ENCODE measurements at regions not wholly inside any gene's neighbourhood (a gene's known extent, or its start where the extent isn't known, plus 50 kb on each side); places are given as distances from the start of the nearest gene placed in this dataset.

DNA sequence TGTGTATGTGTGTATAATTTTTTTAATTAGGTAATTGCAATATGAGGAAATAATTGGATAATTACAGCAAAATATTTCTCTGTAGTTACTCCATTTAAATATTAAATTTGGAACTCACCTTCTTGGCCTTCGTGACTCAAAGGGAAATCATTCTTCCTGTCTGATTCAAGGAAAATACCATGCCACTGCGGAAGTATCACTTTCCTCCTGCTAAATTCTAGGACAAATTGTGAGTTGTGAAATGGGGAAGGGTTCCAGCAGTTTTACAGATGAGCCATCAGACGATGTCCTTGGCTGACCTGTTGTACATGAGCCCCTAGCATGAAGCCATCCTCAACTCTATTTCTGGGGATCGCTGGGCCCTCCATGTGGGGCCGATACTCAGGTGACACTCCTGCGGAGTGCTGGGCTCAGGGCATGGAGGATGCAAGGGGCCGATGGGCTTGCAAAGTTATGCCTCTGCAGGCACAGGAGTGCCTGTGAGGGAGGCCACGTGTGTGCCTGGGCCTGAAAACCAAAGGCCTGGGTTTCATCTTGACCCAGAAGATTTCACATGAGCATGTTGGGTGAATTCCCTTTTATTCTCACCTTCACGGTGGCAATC lies 179.6 kb upstream of the TCERG1L start:
- DNase-seq, result no peak

DNA sequence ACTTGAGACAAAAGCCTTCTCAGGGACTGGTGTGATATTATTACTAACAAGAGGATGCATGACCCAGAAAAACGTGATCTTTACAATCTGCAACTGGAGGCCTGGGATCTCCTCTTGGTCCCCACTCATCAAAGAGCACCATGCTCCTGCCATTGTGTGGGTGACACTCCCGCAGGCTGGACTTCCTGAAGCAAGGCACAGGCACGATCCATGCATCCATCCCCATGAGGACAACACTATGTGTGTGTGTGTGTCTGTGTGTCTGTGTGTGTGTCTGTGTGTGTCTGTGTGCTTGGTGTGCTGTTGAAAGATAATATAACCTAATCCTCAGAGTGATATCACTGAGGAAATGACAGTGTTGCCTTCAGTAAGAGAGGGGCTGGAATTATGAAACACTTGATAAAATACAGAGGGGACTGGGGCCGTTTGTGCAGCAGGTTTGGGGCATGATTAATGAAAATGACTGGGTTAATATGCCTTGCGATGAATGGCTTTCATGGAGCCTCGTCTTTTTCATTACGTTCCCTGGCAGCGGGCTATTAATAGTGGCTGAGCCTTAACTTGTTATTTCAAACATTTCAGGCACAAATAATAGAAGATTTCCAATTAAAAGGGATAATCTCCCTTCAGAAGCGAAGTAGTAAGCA lies 180.8 kb upstream of the TCERG1L start:
- DNase-seq, result no peak

DNA sequence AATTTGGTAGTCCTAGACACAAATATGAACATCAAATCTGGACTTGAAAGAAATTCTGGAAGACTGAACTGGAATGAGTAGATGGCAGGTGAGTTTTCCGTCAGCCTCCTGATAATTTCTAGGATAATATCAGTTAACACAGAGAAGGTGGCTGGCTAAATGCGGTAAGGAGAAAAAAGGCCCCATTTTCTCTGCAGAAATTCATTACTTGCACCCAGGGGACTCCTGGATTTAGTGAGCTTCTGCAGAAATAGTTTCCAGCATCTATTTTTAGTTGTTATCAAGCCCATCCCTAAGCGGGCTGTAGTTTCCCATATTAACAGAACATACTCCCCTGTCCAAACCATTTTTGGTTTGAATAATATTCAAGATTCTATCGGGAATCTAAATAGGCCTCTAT lies 181.9 kb upstream of the TCERG1L start:
- DNase-seq, result no peak

DNA sequence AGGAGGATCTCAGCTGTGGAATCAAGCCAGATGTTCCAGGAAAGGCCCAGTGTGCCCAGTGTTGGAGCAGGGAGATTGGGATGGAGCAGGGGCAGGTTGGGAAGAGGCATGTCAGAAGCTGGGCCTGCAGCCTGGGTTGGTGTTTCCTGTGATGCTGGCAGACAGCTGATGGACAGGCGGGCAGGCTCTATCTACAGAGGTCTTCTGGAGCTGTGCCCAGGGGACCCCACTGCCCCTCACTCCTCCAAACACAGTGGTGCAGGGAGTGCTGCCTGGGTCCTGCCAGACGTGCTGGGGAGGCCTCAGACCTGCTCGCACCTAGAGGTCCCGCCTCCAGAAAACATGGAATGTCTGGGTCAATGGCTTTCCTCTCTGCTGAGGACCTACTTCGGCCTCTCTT lies 182.9 kb upstream of the TCERG1L start:
- no peak for DNase-seq

DNA sequence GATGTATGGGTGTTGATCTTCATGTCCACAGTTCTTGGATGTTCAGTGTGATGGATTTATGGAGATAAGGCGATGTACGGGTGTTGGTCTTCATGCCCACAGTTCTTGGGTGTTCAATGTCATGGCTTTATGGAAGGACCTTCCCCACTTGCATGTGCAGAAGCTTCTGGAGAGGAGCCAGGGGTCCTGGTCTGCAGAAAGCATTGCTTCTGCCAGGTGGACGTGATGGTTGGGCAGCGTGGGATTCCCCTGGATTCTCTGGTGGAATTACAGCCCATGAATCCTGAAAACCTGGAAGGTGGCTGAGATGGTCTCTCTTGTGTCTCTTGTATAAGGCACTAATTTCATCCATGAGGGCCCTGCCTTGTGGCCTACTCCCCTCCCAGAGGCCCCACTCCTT lies 183.7 kb upstream of the TCERG1L start:
- DNase-seq, result no peak

- no peak for DNase-seq
These were observed 184.4 kb upstream of the TCERG1L start for GRCh38 chr10:131495892-131496291.

GRCh38 chr10:131496351-131497052 lies 185.0 kb upstream of the TCERG1L start:
- no peak for DNase-seq

DNA sequence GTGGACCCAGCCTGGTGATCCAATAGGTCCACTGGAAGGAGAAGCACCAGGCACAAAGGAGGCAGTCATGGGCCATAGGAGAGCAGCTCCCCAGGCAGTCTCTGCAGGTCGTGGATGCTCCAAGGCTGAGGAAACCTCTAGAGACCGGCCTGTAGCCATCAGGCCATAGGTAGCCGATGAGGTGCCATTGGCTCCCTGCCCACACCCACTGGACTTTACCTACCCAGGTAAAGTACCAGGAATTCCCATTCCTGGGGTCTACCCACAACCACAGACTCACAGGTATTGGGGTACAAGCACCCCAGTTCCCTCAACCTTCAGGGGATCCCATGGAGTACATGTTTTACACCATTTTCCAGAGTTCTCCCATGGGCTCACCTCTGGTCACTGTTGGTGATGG lies 188.0 kb upstream of the TCERG1L start:
- no peak for DNase-seq

DNA sequence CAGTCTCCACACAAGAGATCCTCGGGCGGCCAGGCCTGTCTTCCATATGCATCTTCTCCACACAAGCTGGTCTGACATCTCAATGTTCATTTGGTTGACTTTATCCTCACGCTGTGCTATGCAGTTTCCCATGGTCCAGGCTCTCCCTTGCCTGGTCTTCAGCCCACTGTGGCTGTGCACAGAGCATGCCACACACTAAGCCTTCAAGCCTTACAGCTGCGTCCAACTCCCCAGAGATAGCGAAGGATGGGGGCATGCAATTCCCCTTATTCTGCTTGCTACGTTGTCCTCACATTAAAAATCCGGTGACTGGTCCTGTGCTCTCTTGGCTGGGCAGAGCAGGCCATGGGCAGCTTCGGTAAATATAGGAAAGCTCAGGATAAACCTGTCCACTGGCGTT lies 188.7 kb upstream of the TCERG1L start:
- no peak for DNase-seq

DNA sequence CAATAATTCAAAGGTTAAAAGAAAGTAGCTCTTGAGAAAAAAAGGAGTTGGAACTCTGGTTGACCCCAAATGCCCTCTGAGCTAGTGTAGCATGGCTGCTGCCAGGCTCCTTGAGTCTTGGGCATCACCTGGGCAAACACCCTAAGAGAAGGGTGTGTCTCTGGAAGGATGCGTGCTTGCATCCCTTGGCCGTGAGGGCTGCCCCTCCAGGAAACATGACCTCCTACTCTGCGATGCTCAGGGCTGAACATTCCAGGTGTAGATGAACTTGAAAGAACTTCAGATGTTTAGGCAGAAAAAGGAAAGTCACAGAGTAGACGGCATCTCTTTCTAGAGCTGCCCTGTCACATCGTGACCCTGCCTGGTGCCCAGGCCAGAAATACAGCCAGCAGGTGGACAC lies 189.4 kb upstream of the TCERG1L start:
- DNase-seq, result no peak

DNA sequence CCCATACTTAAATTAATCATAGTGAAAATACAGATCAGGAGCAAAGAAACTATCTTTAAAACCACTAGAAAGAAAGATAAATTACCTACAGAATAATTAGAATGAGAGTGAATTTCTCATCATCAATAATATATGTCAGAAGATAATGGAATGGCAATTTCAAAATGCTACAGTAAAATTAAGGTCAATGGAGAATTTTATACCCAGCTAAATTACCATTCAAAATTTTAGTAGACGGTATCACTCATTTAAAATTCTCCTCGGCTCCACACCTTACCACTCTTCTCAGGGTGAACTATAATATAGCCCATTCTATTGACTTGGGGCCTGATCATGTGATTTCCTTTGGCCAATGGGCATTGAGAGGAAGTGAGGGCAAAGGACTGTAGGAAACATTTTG lies 192.5 kb upstream of the TCERG1L start:
- no peak for DNase-seq

DNA sequence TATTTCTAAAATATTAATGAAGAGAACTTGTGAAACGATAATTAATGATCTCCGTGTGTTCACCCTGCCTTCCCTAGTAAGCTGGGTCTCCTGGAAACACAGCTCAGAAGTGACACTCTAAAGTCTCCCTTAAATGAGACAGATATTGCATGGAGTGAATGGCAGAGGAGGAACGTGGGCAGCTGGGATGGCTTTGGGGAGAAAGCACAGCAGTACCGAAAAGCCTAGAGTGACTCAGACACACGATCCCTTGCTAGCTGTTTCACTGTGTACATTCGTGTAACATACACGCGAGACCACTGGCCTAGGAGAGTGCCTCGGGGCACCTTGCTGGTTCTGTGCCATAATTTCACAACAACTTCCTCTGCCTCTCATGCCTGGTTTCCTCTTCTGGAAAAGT lies 199.9 kb upstream of the TCERG1L start:
- DNase-seq, result no peak

GRCh38 chr10:131512852-131513251 lies 201.3 kb upstream of the TCERG1L start:
- DNase-seq, result no peak

DNA sequence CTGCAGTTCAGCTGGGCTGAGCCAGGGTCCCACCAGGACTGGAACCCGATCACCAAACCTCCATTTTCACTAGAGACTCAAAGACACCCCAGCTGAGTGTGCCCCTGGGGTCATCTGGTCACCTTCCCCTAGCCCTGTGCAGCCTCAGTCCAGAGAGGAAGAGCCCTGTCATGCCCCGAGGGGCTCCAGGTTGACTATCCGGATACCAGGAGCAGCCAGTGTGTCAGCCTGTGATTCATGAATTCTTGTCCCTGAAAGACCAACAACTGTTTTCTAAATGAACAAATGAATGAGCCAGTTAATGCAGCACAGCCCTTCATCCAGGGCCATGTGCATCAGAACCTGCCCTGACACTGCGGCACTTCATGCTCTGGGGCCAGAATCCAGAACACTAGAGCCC lies 201.9 kb upstream of the TCERG1L start:
- no peak for DNase-seq

DNA sequence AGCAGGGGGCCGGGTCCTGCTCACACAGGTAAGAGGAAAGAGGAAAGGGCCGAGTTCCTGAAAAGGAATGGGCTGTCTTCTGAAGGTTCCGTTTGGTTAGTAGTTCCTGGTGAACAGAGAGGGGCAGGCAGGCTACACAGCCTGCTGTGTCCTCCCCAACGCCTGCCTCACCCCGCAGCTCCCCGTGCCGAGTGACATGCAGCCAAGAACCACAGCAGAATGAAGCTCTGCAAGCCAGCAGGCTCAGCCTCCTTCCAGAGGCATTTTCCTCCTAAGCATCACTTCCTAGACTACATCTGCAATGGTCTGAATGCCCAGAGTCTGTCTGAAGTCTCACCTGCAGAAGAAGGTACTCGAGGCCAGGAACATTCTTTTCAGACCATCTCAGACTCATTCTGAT lies 202.4 kb upstream of the TCERG1L start:
- no peak for DNase-seq

GRCh38 chr10:131514454-131514853 lies 202.9 kb upstream of the TCERG1L start:
- no peak for DNase-seq

DNA sequence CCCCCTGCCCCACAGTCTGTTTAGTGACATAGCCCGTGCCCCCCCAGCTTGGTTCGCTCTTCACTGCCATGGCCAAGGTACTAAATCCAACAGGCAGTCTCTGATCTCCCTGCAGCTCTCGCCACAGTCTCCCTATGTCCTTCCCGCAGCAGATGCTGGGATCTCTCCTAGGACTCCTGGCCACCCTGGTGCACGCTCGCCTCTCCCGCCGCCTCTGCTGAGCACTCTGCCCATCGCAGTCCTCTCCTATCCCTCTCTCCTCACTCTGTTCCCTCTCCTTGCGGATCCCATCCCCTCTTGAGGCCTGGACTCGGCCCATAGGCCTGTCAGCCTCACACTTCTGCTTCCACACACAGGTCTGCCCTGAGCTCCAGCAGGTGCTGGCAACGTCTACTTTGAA lies 204.8 kb upstream of the TCERG1L start:
- no peak for DNase-seq

DNA sequence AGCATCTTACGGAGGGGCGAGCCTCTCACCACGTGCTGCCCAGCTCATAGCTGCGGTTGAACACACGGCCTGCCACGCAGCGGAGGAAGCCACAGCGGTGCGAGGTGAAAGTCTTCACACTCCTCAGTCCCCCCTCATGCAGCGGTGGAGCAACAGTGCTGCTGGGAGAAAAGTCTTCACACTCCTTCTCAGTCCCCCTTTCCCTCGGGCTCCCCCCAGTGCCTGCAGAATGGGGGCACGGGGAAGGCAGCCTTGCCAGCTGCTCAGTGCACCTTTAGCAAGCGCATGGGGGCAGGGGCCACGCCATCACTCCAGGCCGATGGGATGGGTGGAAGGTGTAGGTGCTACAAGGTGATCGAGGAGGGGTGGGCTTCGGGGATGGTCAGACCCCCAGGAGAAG lies 206.3 kb upstream of the TCERG1L start:
- DNase-seq, result no peak

- DNase-seq, result no peak
These were observed 208.4 kb upstream of the TCERG1L start for GRCh38 chr10:131519723-131520605.

DNA sequence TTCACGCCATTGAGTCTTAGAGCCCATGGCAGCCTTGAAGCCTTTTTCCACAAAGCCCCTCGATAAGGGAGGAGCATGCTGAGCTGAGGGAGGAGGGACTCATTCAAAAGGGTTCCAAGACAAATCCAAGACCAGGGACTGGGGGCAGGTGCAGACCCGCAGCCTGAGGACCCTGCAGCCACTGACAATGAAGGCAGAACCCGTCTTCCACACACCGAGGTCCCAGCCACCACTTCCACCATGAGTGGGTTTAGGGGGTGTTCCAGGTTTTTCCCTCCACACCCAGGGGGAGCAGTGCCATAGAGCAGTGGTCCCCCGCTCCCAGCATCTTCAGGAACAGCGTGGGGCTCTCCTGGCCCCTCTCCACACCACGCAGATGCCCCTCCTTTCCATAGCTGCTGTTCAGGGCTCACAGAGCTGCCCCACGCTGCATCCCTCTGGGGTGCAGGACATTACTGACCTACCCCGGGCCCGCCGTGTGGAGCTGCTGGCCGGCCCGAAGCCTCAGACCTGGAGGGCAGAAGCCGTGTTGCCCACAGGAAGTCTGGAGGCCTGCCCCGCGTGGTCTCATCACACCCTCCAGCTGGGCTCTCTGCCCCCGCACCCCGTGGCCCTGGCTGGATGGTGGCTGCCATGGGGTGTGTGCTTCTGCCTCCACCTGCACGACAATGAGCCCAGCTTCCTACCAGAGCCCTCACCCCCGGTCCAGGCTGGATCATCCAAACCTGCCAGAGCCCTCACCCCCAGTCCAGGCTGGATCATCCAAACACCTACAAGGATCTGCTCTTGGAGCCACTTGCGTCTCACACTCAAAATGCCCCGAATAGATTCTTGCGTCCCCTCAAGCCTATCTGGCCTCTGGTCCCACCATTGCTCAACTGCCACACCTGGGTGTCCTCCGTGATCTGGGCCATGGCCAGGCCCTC lies 220.0 kb upstream of the TCERG1L start:
- DNase-seq, result no peak

- DNase-seq, result no peak
These were observed 220.8 kb upstream of the TCERG1L start for GRCh38 chr10:131532291-131532690.

GRCh38 chr10:131532745-131533341 lies 221.3 kb upstream of the TCERG1L start:
- no peak for DNase-seq
